Bronchial epithelial cell (primary cell): ENCODE measurements at regions not wholly inside any gene's neighbourhood (a gene's known extent, or its start where the extent isn't known, plus 50 kb on each side); places are given as distances from the start of the nearest gene placed in this dataset.

Source experiments
- DNase-seq: peaks from one replicate; pipeline ENCODE4 v3.0.0-alpha.2; 2010; ENCODE audit warnings: low read depth
- FAIRE-seq: peaks from 2 replicates; lab custom pipeline; 2011; peaks lifted over from hg19 to GRCh38; lab: Jason Lieb, UNC
- H3K27me3 ChIP-seq: 2 replicates; pipeline ENCODE4 v1.5.1; 2011; ENCODE audit warnings: low read length; ENCODE audit not compliant: control insufficient read depth, insufficient read depth
- H3K36me3 ChIP-seq: 2 replicates; pipeline ENCODE4 v1.5.1; 2011; ENCODE audit warnings: low read length; ENCODE audit not compliant: control insufficient read depth, insufficient read depth
- H3K4me3 ChIP-seq: 2 replicates; pipeline ENCODE4 v1.5.1; 2011; ENCODE audit warnings: mild to moderate bottlenecking, low read depth, low read length, control low read depth
- TF ChIP-seq, protein P1 (sequence below): IDR thresholded peaks from 2 replicates; pipeline ENCODE4 v1.5.1; 2011; ENCODE audit warnings: mild to moderate bottlenecking, moderate library complexity, low read length, control low read depth, inconsistent platforms; ENCODE audit not compliant: insufficient read depth, severe bottlenecking

DNA sequence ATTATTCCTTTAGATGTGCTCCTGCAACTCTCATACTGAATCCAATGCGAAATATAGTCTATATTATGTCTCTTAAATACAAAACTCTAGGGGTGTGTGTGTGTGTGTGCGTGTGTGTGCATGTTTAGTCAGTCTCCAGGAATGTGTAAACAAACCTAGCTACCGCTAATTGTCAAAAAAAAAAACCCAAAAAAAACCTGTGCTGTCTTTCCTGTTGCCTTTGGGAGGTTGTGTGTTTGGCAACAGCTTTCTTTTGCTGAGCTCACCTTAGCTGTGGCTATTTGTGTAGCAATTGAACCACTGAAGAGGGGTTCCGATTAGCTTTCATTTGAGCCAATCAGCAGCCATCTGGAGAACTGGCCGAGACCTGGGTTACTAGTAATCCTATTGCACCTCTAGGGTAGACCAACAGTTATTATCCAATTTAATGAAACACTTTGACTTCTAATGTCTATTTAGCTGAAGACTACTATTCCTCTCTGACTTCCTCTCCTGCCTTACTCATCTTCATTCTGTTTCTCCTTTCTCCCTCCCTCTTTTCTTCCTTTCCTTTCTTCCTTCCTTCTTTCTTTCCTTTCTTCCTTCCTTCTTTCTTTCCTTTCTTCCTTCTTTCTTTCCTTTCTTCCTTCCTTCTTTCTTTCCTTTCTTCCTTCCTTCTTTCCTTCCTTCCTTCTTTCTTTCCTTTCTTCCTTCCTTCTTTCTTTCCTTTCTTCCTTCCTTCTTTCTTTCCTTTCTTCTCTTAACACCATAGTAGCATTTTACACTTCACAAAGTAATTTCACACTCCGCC, 471.1 kb downstream of the GBA3 start:
- DNase-seq (peak; percentile 80), FAIRE-seq (no peak)
- TF ChIP-seq, protein P1, sequence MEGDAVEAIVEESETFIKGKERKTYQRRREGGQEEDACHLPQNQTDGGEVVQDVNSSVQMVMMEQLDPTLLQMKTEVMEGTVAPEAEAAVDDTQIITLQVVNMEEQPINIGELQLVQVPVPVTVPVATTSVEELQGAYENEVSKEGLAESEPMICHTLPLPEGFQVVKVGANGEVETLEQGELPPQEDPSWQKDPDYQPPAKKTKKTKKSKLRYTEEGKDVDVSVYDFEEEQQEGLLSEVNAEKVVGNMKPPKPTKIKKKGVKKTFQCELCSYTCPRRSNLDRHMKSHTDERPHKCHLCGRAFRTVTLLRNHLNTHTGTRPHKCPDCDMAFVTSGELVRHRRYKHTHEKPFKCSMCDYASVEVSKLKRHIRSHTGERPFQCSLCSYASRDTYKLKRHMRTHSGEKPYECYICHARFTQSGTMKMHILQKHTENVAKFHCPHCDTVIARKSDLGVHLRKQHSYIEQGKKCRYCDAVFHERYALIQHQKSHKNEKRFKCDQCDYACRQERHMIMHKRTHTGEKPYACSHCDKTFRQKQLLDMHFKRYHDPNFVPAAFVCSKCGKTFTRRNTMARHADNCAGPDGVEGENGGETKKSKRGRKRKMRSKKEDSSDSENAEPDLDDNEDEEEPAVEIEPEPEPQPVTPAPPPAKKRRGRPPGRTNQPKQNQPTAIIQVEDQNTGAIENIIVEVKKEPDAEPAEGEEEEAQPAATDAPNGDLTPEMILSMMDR, result no peak
- Histone ChIP-seq H3K27me3 (no peaks in the 10 kb centered on the region), H3K36me3 (no peaks in the 10 kb centered on the region), H3K4me3 (no peak overlapping the region)

DNA sequence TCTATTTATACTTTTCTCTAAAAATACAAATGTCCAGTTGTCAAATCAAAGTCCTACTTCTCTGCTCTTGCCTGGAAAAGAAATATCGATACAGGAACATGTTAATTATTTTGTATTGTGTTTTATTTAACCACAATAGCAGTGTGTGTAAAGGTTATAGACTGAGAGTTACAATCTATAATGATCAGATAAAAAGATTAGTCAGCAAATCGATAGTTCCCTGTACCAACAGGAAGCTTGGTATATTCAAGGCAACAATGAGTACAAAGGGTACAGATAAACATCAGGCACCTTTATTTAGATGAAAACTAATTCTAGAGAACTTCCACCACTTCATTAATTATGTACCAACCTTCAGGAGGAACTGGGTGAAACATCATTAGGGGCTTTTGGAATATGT, 469.5 kb downstream of the GBA3 start:
- TF ChIP-seq, protein P1, result no peak
- FAIRE-seq (no peak), DNase-seq (no peak)
- no peaks in the 10 kb centered on the region for H3K36me3 ChIP-seq
- no peak overlapping the region for H3K4me3 ChIP-seq
- H3K27me3 ChIP-seq, result no peaks in the 10 kb centered on the region

DNA sequence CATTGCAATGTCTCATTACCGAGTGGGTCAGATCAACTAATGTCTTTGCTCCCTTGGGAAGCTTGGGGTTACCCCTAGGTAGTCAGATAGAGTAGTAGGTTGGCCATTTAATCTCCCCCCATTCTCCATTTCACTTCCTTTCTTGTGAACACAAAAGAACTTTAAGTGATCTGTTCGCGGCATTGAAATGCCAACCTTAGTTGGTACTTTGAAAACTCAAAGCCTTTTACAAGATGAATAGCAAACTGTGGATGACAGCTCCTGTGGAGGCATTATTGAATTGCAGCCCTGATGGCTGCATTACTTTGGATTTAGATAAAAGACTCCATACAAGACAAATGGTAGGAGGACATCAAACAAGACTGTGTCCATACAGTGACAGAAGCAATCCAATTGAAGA, 469.1 kb downstream of the GBA3 start:
- Histone ChIP-seq H3K27me3 (no peaks in the 10 kb centered on the region), H3K4me3 (no peak overlapping the region), H3K36me3 (no peaks in the 10 kb centered on the region)
- FAIRE-seq (no peak), DNase-seq (no peak)
- TF ChIP-seq, protein P1, result no peak

DNA sequence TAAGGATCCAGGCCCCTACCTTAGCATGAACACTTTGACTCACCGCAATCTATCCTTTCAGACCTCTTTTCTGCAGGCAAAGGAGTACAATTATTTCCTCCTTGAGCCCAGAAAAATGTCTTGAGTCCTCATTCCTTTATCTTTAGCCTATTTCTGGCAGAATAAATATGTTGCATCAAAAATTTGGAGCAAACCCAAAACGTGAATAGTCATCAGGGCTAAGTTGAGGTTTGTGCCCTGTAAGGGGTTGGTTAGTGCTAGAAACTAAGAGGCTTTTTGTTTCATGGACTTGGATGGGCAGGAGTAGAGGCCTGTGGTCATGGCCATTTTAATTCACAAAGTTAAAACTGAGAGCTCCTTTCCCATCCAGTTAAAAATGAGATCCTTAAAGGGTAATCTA, 460.3 kb downstream of the GBA3 start:
- no peak for FAIRE-seq
- Histone ChIP-seq H3K4me3 (no peak overlapping the region), H3K27me3 (no peaks in the 10 kb centered on the region), H3K36me3 (no peaks in the 10 kb centered on the region)
- DNase-seq, result no peak
- TF ChIP-seq, protein P1, result no peak

DNA sequence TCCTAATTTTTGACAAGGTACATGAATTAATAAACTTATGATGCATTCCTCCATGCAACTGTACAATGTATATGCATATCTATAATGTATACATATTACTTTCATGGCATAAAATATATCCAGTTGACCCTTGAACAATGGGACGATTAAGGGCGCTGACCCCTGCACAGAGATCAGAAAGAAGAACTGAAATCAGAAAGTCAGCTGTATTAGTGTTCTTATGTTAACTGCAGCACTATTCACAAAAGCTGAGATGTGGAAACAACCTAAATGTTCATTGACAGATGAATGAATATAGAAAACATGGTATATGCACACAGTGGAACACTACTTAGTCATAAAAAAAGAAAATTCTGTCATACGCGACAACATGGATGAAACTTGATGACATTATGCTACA, 457.1 kb downstream of the GBA3 start:
- H3K4me3 ChIP-seq, result no peak overlapping the region
- TF ChIP-seq, protein P1, result no peak
- no peak for DNase-seq
- H3K36me3 ChIP-seq, result no peaks in the 10 kb centered on the region
- H3K27me3 ChIP-seq, result no peaks in the 10 kb centered on the region
- no peak for FAIRE-seq

DNA sequence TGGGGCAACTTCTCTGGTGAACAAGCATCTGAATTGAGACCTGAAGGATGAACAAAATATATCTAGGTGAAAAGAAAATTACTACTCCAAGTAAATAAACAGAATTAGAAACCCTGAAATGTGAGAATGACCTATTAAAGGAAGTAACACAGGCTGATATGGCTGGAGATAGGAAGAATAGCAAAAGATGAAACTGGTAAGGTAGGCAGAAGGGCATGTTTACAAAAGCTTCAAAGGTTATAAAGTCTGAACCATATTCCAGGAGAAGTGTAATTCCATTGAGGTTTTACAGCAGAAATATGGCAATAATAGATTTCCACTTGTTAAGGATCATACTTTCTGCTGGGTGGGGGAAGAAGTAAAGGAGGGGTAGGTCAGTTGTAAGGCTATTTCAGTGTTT, 452.0 kb downstream of the GBA3 start:
- no peaks in the 10 kb centered on the region for H3K27me3 ChIP-seq
- TF ChIP-seq, protein P1, result no peak
- H3K4me3 ChIP-seq, result no peak overlapping the region
- DNase-seq, result no peak
- no peaks in the 10 kb centered on the region for H3K36me3 ChIP-seq
- FAIRE-seq, result no peak
